Thoracic aorta (tissue), 2 donors: ENCODE measurements at regions not wholly inside any gene's neighbourhood (a gene's known extent, or its start where the extent isn't known, plus 50 kb on each side); places are given as distances from the start of the nearest gene placed in this dataset.

ENCODE experiments used
- ATAC-seq: fragments of 150-250 bp; one replicate; pipeline ENCODE4 v1.8.0; 2017; ENCODE audit warnings: low read depth; ENCODE audit not compliant: insufficient number of reproducible peaks, low FRiP score
- DNase-seq: peaks from one replicate; pipeline ENCODE4 v3.0.0-alpha.2; 2020; ENCODE audit warnings: low spot score
- H3K27ac ChIP-seq, 2 donors: fragments of 200-600 bp; sonication (generic); 1 replicate in 1 of 2; 2 replicates in 1 of 2; pipeline ENCODE4 v1.5.1; 2016; ENCODE audit warnings: mild to moderate bottlenecking in 2 of 2, moderate library complexity in 2 of 2
- H3K27me3 ChIP-seq: fragments of 200-600 bp; sonication (generic); replicated peaks from 2 replicates; pipeline ENCODE4 v1.6.0; 2016; ENCODE audit warnings: mild to moderate bottlenecking; ENCODE audit not compliant: insufficient read depth
- H3K36me3 ChIP-seq: fragments of 200-600 bp; sonication (generic); one replicate; pipeline ENCODE4 v1.5.1; 2016
- H3K4me1 ChIP-seq, 2 donors: fragments of 200-600 bp; sonication (generic); 1 replicate in 1 of 2; 2 replicates in 1 of 2; pipeline versions ENCODE4 v1.5.1 to v1.6.0; 2016; ENCODE audit warnings: low read depth in 2 of 2, mild to moderate bottlenecking in 1 of 2; ENCODE audit not compliant: control insufficient read depth in 1 of 2
- H3K4me3 ChIP-seq: fragments of 200-600 bp; sonication (generic); 2 replicates; pipeline ENCODE4 v1.5.1; 2016; ENCODE audit warnings: mild to moderate bottlenecking
- H3K9me3 ChIP-seq: fragments of 200-600 bp; sonication (generic); 2 replicates; pipeline ENCODE4 v1.5.1; 2016
- TF ChIP-seq, protein P1 (sequence below): fragments of 200-600 bp; sonication (generic); IDR thresholded peaks from one replicate; pipeline ENCODE4 v1.5.1; 2019; ENCODE audit warnings: antibody characterized with exemption

DNA sequence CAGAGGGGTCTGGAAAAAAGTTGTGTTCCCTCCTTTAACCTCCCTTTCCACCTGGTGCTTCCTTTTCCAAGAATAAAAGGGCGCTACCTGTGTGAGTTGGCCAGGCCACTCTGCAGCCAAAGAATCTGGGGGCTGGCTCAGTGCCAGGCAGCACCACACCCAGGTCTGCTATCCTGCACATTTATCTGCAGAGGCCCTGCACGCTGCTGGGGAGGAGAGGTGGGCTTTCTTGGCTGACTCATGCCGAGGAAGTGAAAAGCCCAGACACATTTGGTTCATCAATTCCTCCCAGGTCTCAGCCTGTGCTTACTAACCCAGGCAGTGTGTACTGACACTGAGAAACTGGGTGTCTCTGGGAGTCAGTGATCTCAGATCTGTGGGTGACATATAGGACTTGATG is 79.8 kb upstream of the F3 start:
- Histone ChIP-seq H3K36me3 (no peaks in the 10 kb centered on the region), H3K4me1 (peaks cover 3 to 31% of the 10 kb centered on the region in 2 donors), H3K9me3 (no peaks in the 10 kb centered on the region), H3K27me3 (no peaks in the 10 kb centered on the region), H3K27ac (no peak overlapping the region), H3K4me3 (no peak overlapping the region)
- ATAC-seq (no peak), DNase-seq (no peak)
- TF ChIP-seq, protein P1, sequence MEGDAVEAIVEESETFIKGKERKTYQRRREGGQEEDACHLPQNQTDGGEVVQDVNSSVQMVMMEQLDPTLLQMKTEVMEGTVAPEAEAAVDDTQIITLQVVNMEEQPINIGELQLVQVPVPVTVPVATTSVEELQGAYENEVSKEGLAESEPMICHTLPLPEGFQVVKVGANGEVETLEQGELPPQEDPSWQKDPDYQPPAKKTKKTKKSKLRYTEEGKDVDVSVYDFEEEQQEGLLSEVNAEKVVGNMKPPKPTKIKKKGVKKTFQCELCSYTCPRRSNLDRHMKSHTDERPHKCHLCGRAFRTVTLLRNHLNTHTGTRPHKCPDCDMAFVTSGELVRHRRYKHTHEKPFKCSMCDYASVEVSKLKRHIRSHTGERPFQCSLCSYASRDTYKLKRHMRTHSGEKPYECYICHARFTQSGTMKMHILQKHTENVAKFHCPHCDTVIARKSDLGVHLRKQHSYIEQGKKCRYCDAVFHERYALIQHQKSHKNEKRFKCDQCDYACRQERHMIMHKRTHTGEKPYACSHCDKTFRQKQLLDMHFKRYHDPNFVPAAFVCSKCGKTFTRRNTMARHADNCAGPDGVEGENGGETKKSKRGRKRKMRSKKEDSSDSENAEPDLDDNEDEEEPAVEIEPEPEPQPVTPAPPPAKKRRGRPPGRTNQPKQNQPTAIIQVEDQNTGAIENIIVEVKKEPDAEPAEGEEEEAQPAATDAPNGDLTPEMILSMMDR = no peak

DNA sequence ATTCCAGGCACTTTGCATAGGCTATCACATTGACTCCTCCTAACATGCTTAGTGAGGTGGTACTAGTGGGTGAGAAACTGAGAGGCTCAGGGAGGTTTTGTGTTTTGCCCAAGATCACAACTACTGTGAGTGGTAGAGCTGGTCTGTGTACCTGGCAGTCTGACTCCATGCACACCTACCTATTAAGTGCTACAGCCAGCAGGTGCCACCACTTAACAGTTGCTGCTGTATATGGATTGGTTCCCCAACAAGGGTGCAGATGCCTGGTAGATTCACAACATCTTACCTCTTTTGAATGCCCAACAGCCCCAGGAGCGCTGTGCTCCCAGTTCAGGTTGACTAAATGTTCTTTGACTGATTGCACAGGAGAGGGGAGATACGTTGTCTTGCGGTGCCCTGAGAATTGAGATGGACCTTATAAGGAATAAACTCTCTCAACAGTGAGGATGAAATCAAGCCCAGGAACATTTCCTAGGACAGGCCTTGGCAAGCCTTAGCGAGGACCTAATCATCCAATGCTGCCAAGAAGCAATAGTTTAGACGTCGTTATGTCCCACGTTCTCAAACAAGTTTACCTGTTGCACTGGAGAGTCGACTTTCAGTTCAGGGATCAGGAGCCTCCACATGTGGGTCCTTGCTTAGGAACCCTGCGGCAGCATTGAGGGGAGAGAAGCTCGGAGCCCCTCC is 78.9 kb upstream of the F3 start:
- H3K27ac ChIP-seq = no peak overlapping the region
- ATAC-seq = no peak

DNA sequence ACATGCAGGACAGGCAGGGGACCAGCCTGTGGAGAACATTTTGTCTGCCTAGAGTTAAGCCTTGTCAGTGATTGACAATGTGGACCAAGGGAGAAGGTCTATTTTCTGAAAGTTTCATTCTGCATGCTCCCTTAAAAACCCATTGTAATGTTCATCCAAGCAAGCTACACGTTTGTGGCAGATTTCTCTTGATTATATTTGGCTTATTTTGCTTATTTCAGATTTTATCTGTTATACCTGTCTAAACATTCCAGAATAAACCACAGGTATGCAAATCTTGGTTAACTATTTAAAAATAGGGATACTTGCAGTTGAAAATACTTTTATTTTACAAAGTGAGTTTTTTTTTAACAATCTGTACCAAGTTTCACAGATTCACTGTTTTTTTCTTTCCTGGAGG is 78.2 kb upstream of the F3 start:
- Histone ChIP-seq H3K4me1 (peaks cover 3 to 31% of the 10 kb centered on the region in 2 donors), H3K9me3 (no peaks in the 10 kb centered on the region), H3K27me3 (no peaks in the 10 kb centered on the region), H3K36me3 (no peaks in the 10 kb centered on the region), H3K4me3 (no peak overlapping the region), H3K27ac (no peak overlapping the region)
- ATAC-seq (no peak), DNase-seq (no peak)
- TF ChIP-seq, protein P1 = no peak

More for the DNA sequence above, 78.9 kb upstream of the F3 start:
- Histone ChIP-seq H3K4me1 (peaks cover 3 to 31% of the 10 kb centered on the region in 2 donors), H3K27me3 (no peaks in the 10 kb centered on the region), H3K9me3 (no peaks in the 10 kb centered on the region), H3K4me3 (no peak overlapping the region), H3K36me3 (no peaks in the 10 kb centered on the region)
- DNase-seq = no peak
- TF ChIP-seq, protein P1 = no peak

DNA sequence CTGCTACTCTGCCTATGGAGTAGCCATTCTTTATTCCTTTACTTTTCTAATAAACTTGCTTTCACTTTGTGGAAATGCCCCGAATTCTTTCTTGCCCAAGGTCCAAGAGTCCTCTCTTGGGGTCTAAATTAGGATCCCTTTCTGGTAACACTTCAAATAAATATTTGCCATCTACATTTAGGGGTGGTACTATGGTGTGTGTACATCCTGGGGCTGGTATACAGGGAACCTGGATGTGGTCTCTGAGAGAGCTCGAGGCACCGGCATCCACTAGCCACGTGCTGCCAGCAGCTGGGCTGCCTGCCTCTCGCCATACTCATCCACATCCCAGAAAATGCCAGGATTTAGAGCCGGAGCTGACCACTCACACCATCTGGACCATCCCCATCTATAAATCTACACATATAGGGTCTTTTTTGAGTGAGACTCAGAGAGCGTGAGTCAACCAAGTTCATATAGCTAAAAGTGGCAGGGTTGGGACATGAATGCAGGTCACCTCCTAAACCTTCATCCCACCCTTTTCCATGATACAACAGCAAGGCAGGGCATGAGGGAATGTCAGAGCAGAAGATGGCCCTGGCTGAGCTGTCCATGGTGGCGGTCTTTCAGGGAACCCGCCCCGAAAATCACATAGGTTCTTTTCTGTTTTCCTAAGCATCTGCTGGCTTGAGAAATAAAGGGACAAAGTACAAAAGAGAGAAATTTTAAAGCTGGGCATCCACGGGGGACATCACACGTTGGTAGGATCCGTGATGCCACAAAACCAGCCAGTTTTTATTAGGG is 76.6 kb upstream of the F3 start:
- Histone ChIP-seq H3K36me3 (no peaks in the 10 kb centered on the region), H3K27me3 (no peaks in the 10 kb centered on the region), H3K4me3 (no peak overlapping the region), H3K9me3 (no peaks in the 10 kb centered on the region), H3K4me1 (peaks cover 3 to 20% of the 10 kb centered on the region in 2 donors), H3K27ac (no peak overlapping the region)
- DNase-seq (no peak), ATAC-seq (no peak)
- TF ChIP-seq, protein P1 = no peak

DNA sequence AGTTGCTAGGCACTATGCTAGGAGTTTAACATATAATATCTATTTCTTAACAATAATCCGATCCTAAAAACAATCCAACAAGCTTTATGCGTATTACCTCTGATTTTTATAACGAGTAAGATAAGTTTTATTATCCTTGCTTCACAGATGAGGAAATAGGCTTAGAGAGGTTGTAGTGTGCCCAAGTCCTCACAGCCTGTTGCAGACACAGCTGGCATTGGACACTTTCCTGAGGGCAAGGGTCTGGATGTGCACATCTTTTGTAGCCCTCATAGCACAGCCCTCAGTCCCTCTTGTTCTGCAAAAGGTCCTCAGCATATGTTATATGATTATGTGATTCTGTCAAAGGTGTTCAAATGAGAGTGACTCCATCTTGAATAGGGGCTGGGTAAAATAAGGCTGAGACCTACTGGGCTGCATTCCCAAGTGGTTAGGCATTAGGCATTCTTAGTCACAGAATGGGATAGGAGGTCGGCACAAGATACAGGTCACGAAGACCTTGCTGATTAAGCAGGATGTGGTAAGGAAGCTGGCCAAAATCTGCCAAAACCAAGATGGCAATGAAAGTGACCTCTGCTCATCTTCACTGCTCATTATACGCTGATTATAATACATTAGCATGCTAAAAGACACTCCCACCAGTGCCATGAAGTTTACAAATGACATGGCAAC is 75.7 kb upstream of the F3 start:
- TF ChIP-seq, protein P1 = no peak
- Histone ChIP-seq H3K4me3 (no peak overlapping the region), H3K4me1 (peaks cover 3 to 19% of the 10 kb centered on the region in 2 donors), H3K9me3 (no peaks in the 10 kb centered on the region), H3K36me3 (no peaks in the 10 kb centered on the region), H3K27ac (no peak overlapping the region), H3K27me3 (no peaks in the 10 kb centered on the region)
- DNase-seq (no peak), ATAC-seq (no peak)
